GM12872 (cell line): ENCODE measurements at regions not wholly inside any gene's neighbourhood (a gene's known extent, or its start where the extent isn't known, plus 50 kb on each side); places are given as distances from the start of the nearest gene placed in this dataset.

Experiments used
- CTCF ChIP-seq: IDR thresholded peaks from 3 replicates; pipeline ENCODE4 v1.5.1; 2011; ENCODE audit warnings: low read depth, mild to moderate bottlenecking, low read length, moderate library complexity; ENCODE audit not compliant: insufficient read depth

- TF ChIP-seq CTCF = no peak
Measured at GRCh38 chr3:72247126-72247525, 462.2 kb upstream of the PROK2 start.

GRCh38 chr3:72246685-72247084 is 461.7 kb upstream of the PROK2 start:
- TF ChIP-seq CTCF = no peak

- TF ChIP-seq CTCF = no peak
Measured at GRCh38 chr3:72245183-72245811, 460.3 kb upstream of the PROK2 start.

GRCh38 chr3:72244396-72244795 is 459.4 kb upstream of the PROK2 start:
- TF ChIP-seq CTCF = no peak

GRCh38 chr3:72242326-72242725 is 457.4 kb upstream of the PROK2 start:
- TF ChIP-seq CTCF = no peak

- no peak for TF ChIP-seq CTCF
Measured at GRCh38 chr3:72241525-72241924, 456.6 kb upstream of the PROK2 start.

GRCh38 chr3:72240531-72240930 is 455.6 kb upstream of the PROK2 start:
- TF ChIP-seq CTCF = no peak
